ENCODE measurements at regions not wholly inside any gene's neighbourhood (a gene's known extent, or its start where the extent isn't known, plus 50 kb on each side); places are given as distances from the start of the nearest gene placed in this dataset.

DNA sequence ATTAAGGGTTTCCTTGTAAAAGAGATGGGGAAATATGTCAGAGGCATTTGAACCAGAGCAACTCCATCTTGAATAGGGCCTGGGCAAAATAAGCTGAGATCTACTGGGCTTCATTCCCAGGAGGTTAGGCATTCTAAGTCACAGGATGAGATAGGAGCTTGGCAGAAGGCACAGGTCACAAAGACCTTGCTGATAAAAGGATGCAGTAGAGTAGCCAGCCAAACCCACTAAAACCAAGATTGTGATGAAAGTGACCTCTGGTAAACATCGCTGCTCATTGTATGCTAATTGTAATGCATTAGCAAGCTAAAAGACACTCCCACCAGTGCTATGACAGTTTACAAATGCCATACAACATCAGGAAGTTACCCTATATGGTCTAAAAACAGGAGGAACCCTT, 1390.3 kb downstream of the RAPGEF2 start:
- TF ChIP-seq, protein P1, sequence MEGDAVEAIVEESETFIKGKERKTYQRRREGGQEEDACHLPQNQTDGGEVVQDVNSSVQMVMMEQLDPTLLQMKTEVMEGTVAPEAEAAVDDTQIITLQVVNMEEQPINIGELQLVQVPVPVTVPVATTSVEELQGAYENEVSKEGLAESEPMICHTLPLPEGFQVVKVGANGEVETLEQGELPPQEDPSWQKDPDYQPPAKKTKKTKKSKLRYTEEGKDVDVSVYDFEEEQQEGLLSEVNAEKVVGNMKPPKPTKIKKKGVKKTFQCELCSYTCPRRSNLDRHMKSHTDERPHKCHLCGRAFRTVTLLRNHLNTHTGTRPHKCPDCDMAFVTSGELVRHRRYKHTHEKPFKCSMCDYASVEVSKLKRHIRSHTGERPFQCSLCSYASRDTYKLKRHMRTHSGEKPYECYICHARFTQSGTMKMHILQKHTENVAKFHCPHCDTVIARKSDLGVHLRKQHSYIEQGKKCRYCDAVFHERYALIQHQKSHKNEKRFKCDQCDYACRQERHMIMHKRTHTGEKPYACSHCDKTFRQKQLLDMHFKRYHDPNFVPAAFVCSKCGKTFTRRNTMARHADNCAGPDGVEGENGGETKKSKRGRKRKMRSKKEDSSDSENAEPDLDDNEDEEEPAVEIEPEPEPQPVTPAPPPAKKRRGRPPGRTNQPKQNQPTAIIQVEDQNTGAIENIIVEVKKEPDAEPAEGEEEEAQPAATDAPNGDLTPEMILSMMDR (IDR thresholded peaks at IDR 0.05), result no peak
- TF ChIP-seq POLR2A (IDR thresholded peaks at IDR 0.05) (no peak), EP300 (IDR thresholded peaks at IDR 0.05) (no peak)

Measured in ovary (tissue), 3 donors.